ENCODE measurements at regions not wholly inside any gene's neighbourhood (a gene's known extent, or its start where the extent isn't known, plus 50 kb on each side); places are given as distances from the start of the nearest gene placed in this dataset.
A peak's percentile ranks its signal among the peaks of the same experiment; 100 is the strongest.

- intact Hi-C loops (cut with DNase I) = no loop called here
- ATAC-seq (no peak), DNase-seq (ENCODE audit: missing footprints) (no peak)
Observed at GRCh38 chr13:107239213-107239612, 671.3 kb upstream of the ARGLU1 start.

DNA sequence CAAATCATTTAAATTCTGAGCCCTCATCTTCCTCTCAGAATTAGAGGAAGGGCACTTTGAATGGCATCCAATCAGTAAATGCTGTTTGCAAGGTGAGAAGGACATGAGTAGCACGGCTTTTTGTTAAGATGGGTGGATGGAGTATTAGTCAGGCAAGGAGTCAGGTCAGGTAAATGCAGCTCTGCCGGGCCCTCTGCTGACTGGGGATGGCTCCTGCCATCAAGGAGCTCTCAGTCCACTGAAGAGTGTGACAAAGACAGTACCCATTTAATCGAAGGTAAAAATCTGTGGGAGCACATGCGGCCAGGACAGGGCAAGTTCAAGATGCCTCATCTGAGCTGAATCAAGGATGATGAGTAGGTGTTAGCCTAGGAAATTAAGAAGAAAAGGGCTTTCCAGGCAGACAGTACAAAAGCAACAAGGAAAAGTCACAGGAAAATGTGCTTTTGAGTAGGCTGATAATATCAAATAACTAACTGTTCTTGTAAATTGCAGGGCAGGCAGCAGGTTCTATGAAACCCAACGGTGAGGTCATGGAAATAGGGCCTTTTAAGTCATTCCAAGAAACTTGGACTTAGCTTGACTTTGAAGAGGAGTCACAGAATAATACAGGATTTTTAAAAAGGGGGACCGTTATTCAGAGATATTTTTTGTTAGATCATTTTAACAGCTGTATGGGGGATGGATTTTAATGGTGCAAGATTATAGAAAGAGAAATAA is 670.5 kb upstream of the ARGLU1 start:
- intact Hi-C loops (cut with DNase I) = no loop called here
- DNase-seq (ENCODE audit: missing footprints) (no peak), ATAC-seq (no peak)

GRCh38 chr13:107234319-107235073 is 666.6 kb upstream of the ARGLU1 start:
- DNase-seq (ENCODE audit: missing footprints) (no peak), ATAC-seq (no peak)
- intact Hi-C loops (cut with DNase I) = no loop called here

DNA sequence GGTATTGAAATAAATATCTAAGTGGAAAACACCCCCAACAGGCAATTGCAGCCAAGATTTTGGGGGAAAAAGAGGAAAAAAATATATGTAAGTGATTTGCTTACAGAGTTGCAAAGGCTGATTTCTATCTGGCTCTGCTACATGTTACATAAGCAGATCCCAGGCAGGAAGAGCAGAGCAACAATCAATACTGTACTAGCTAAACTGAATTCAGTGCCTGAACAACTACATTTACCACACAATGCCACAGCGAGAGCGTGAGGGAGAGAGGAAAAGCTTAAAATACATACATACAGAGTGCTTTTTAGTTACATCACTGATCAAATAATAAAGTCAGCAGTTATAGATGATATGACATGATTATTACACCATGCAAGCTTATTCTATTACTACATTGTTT is 665.6 kb upstream of the ARGLU1 start:
- DNase-seq (ENCODE audit: missing footprints) (no peak), ATAC-seq (no peak)
- intact Hi-C loops (cut with DNase I) = no loop called here

DNA sequence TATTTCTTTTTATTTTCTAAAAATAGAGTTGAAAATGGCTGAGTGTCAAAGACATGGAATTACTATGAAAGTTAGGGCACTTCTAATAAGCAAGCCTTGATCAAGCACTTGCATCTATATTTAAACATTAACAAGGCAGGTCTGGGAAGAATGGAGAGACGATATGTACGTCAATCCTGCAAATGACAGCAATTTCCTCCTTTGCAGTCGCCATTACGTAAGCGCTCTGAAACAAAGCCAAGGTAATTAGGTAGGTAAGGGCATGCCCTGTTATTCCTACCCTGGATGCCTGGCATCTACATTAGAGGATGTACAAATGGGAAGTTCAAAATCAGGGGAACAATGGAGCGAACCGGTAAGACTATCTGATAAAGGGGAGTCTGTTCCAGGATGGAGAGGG is 664.0 kb upstream of the ARGLU1 start:
- intact Hi-C loops (cut with DNase I) = no loop called here
- DNase-seq (ENCODE audit: missing footprints) = no peak
- ATAC-seq = no peak

GRCh38 chr13:107223867-107224266 is 655.9 kb upstream of the ARGLU1 start:
- DNase-seq (ENCODE audit: missing footprints) (no peak), ATAC-seq (no peak)
- intact Hi-C loops (cut with DNase I) = no loop called here

DNA sequence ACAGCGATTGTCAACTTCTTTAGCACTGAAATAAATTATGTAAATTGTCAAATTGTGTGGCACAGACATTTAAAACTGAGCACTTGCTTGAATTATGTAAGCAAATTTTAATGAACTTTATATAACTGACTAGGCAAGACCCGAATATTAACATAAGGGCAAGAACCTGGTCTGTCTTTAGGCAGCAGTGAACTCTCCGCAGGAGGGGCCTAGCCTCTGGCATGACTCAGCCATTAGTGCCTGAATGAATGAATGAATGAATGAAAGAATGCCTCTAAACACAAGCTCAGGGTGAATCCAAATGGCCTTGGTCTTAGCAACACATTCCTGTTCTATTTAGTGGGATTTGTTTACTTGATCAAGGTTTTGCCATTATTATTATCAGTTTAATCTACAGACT is 654.7 kb upstream of the ARGLU1 start:
- no peak for ATAC-seq
- intact Hi-C loops (cut with DNase I) = no loop called here
- DNase-seq (ENCODE audit: missing footprints) = no peak

DNA sequence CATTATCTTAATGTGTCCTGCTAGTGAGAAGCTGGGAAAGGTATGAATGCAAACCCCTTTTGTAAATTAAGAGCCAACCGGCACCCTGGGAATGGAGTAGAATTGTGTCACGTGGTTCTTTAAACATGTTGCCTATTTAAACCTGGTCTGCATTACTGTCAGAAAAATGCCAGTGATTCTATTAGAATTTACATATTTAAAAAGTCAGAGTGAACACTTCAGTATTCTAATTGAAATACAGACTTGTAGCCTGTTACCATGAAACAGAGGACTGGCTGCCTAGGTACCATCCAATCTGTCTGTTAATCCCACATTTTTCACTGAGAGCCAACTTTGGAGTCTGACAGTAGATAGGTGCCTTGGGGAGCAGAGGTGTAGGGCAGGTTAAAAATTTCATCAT is 652.3 kb upstream of the ARGLU1 start:
- intact Hi-C loops (cut with DNase I) = no loop called here
- no peak for DNase-seq (ENCODE audit: missing footprints)
- ATAC-seq = no peak

- no peak for DNase-seq (ENCODE audit: missing footprints)
- ATAC-seq = no peak
- intact Hi-C loops (cut with DNase I) = no loop called here
Observed at GRCh38 chr13:107217251-107217650, 649.3 kb upstream of the ARGLU1 start.

GRCh38 chr13:107216046-107216755 is 648.3 kb upstream of the ARGLU1 start:
- DNase-seq (ENCODE audit: missing footprints) (no peak), ATAC-seq (no peak)
- intact Hi-C loops (cut with DNase I) = no loop called here

- ATAC-seq = peak; percentile 84
- DNase-seq (ENCODE audit: missing footprints) = peak; percentile 67
- intact Hi-C loops (cut with DNase I) = loop anchor here (2.0 to 5.0 kb wide), 2 partner anchors 436 to 946 kb away; no protein-coding TSS in a partner anchor
Observed at GRCh38 chr13:107211073-107211472, 643.1 kb upstream of the ARGLU1 start.

DNA sequence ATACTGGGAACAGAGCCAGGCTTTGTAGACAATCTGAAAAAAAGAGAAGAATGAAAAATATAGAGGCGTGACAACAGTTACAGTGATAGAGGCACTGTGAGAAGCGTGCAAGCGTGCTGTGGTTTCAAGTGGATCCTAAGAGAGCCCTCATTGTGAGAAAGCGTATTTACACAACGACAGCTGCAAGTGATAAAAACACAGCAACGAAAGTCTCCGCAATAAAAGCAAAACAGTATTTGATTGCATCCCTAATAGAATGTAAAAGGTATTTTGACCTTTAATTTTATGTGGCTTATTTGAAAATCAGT is 642.7 kb upstream of the ARGLU1 start:
- DNase-seq (ENCODE audit: missing footprints) (no peak), ATAC-seq (no peak)
- intact Hi-C loops (cut with DNase I) = loop anchor here (2.0 to 5.0 kb wide), 2 partner anchors 437 to 946 kb away; no protein-coding TSS in a partner anchor

- DNase-seq (ENCODE audit: missing footprints) (no peak), ATAC-seq (no peak)
- intact Hi-C loops (cut with DNase I) = loop anchor here (2.0 to 10.0 kb wide), 4 partner anchors 285 to 947 kb away; no protein-coding TSS in a partner anchor
Observed at GRCh38 chr13:107209824-107210722, 642.1 kb upstream of the ARGLU1 start.

- intact Hi-C loops (cut with DNase I) = loop anchor here (10.0 kb wide), 2 partner anchors 284 to 714 kb away; no protein-coding TSS in a partner anchor
- DNase-seq (ENCODE audit: missing footprints) (no peak), ATAC-seq (peak; percentile 37)
Observed at GRCh38 chr13:107208889-107209288, 641.0 kb upstream of the ARGLU1 start.

GRCh38 chr13:107205318-107206104 is 637.6 kb upstream of the ARGLU1 start:
- ATAC-seq (peak; percentile 73), DNase-seq (ENCODE audit: missing footprints) (peak; percentile 71)
- intact Hi-C loops (cut with DNase I) = loop anchor here (10.0 kb wide), 2 partner anchors 281 to 711 kb away; no protein-coding TSS in a partner anchor

DNA sequence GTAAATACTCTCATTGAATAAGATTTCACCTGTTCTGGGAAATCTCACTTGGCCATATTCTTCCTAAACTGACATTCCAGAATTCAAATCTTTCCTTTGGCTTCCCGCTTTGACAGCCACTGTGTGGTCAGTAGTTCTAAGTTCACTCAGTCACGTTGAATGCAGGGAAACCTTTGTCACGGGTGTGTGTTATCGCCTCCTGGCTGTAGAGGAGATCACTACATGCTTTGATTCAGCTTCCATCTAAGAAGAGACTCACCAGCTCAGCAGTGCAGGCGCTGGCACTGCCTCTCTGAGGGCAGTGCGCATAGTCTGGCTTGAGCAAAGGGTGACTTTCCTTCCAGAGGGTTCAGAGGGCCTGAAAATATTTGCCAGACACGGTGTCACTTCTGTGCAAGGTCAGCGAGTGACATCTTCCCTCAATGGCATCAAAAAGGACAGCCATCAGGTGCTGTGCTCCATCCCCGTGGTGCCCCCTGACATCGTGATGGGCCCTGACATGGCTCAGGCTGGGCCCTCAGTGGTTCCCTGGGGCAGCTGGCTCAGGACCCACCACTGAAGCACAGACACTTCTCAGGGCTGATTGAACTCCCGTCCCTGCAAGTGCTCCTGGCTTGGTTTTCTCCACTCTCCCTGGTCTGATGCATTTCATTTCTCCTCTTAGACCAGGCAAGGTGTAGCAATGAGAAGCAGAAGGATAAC is 635.4 kb upstream of the ARGLU1 start:
- DNase-seq (ENCODE audit: missing footprints) (no peak), ATAC-seq (peak; percentile 45)
- intact Hi-C loops (cut with DNase I) = loop anchor here (5.0 to 10.0 kb wide), 3 partner anchors 61 to 708 kb away; no protein-coding TSS in a partner anchor

GRCh38 chr13:107202371-107203023 is 634.6 kb upstream of the ARGLU1 start:
- ATAC-seq (peak; percentile 44), DNase-seq (ENCODE audit: missing footprints) (peak; percentile 62)
- intact Hi-C loops (cut with DNase I) = loop anchor here (5.0 to 10.0 kb wide), 3 partner anchors 60 to 708 kb away; no protein-coding TSS in a partner anchor
